HG02885 (cell line): ENCODE measurements at regions not wholly inside any gene's neighbourhood (a gene's known extent, or its start where the extent isn't known, plus 50 kb on each side); places are given as distances from the start of the nearest gene placed in this dataset.

Source experiments
- ATAC-seq: cut with Tn5 transposase; IDR thresholded peaks from one replicate; pipeline ENCODE4 v1.9.1; 2021; ENCODE audit warnings: mild to moderate bottlenecking; ENCODE audit not compliant: unreplicated experiment, poor library complexity

DNA sequence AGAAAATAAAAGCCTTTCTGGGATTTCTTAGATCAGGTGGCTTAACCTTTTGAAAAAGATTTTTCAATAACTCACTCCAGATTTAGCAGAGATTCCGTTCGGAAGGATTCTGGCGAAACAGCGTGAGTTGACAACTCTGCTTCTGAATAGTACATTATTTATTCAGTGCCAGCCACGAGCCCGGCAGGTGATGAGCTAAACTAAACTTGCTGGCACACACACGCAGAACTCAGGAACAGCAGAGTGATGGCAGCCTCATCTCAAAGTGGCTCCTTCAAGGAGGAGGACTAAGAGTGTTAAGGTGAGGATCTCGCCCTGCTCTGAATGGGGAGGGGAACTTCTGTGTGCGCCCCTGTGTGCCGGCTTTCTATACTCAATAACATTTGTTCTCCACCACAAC lies 114.3 kb downstream of the FAM43A start:
- no peak for ATAC-seq

DNA sequence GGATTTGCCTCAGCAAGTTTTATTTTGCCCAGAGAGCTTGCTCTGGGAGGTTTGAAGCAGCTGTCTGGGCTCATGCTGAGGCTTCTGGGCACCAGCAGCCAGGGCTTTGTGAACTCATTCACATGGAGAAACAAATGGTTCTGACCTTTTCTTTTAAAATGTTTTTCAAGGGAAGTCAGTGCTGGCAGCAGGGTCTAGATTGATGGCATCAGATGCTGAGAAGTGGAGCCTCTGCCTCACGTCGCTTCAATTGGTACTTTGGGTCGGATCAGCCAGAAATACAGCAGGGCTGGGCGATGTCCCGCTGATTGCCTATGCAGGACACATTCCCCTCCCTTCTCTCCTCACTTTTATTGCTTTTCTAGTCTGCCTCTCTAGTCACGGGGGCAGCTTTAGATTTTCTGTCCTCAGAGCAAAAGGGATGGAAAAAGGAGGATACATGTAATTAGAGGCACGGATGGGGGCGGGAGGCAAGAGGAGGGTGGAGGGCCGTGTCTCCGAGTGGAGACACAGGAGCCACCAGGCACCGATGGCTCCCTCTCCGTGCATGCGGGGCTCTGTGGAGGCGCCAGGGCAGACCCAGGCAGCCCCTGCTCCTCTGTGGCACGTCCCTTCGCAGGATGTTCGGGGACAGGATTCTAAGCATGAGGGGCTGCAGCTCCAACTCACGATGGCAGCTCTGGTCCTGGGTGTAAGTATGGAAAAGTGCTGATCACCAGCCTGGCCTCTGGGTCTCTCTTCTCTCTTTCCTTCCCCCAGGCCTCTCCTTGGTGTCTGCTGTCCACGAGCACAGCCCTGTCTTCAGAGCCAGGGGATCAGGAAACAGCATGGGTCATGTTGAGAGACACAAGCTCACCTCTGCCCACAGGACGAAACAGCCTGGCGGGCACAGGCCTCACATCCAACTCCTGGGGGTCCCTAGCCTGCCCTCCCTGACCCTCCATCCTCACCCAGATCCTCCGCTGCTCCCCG lies 116.1 kb downstream of the FAM43A start:
- ATAC-seq: no peak

DNA sequence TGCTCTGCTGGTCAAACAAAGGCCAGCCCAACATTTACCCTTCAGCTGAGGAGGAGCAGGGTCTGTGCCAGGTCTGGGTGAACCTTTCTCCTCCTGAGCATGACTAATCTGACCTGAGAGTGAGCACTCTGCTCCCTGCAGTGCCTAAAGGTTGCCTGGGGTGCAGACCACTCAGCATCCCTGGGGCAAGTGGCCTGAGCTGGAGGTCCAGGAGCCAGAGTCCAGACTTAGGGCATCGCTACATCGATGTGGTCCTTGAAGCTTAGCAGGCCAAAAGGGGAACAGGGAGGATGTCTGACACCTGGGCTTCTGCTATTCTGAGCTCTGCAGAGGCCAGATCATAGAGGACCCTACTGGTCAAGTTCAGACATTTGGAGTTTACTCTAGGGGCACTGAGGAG lies 119.1 kb downstream of the FAM43A start:
- no peak for ATAC-seq

DNA sequence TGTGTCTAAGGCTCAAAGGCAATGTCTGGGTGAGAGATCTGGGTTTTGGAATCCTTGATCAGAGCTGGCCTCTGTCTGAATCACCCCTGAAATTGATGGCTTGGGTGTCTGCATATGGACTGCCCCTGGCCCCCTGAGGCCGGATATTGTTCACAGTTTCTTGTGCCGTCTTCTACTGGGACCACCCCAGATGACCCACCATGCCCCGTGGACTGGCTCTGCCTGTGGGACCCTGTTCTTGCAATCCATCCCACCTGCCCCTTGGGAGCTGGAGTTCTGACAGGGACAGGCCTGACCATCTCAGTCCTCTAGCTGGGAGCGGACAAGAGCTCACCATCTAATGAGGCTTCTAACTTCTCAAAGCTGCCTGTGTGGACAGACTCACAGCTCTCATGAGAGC lies 119.9 kb downstream of the FAM43A start:
- ATAC-seq: no peak

DNA sequence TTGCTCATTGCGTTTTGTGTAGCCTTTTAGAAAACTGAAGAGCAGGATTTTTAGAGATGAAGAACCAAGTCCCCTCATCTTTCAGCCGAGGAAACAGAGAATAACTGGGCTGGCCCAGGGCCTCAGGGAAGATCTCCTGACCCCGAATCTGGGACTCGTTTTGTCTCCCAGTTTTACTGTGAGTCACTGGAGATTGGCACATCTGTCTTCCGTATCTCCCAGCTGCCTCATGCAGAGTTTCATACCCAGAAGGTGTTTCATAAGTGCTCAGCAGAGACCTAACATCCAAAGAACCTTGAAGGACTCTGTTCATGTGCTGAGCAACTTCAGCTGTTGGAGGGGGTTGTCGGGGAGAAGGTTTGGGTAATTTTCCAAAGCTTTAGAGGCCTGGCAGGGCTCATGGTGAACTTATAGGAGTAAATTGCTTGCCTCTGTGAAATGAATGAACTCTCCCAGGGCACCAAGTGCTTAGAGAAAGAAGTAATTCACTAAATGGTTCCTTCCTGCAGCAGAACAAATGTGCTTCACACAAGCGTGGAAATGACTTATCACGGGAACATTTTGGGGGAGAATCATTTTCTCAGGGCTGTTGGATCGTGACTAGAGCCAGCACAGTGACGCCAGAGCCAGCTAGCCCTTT lies 121.4 kb downstream of the FAM43A start:
- no peak for ATAC-seq

DNA sequence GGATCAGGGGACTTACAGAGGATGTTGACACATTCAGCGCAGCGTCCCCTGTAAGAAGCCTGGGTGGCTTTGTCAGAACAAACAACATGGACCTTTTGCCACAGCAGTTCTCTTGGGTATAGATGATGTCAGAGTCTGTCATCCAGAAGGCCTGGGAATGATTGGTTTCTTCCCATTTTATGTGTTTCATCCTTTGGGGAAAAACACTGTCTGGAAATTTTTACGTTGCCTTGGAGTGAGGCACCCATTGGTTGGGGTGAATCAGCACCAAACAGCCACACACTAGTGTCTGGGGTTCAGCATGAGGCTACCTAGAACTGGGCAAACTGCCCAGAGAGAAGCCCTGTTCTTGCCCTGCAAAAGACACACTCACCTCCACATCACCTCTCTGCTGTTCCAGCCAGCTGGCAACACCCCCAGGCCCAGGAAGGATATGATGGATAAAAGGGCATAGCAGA lies 123.0 kb downstream of the FAM43A start:
- no peak for ATAC-seq

DNA sequence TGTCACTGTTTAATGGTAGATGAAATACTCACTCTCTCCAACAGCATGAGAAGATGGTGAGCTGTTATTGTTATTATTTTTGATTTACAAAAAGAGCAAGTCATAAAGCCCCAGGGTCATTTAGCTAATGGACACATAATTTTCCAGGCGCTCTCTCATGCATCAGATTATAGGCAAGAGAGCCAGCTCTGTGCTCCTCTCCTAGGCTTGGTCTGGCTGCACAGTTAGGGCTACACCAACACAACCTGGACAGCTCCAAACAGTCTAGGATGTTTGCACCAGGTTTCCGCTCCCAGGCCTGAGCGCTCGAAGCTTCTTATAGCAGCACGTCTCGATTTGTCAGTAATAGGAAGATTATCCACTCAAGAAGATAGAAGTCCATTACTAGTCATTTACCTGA lies 123.7 kb downstream of the FAM43A start:
- ATAC-seq: no peak

DNA sequence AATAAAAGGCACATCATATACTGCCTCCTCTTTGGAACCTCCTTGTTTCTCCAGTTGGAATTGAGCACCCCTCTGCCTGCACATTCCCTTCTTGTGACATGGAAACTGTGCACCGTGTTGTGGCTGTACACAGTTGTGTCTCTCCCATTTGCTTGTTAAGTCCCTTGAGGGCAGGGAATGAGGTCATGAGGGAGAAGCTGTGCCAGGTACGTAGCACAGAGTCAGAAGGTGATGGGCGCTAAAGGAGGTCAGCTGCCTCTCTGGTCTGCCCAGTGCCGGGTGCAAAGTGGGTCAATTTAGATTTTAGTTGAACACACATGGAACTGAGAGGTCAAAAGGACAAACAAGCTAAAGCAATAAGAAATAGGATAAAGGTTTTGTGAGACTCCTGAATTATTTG lies 124.4 kb downstream of the FAM43A start:
- no peak for ATAC-seq

DNA sequence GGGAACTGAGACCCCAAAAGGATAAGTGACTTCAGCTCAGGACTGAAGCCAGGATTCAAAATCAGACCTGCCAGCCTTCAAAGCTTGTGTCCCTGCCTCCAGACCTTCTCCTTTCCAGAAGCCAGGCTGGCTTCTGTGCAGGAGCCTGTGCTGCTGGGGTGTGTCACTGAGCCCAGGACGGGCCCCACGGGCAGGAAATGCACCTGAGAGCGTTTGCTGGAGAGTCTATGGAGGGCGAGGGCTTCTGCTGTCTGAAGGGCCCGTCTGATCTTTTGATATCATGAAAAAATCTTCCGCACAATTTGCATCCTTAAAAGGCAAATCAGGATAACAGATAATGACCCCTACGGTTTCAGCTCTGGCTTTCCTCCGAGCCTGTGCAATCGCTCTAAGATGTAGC lies 125.4 kb downstream of the FAM43A start:
- no peak for ATAC-seq

DNA sequence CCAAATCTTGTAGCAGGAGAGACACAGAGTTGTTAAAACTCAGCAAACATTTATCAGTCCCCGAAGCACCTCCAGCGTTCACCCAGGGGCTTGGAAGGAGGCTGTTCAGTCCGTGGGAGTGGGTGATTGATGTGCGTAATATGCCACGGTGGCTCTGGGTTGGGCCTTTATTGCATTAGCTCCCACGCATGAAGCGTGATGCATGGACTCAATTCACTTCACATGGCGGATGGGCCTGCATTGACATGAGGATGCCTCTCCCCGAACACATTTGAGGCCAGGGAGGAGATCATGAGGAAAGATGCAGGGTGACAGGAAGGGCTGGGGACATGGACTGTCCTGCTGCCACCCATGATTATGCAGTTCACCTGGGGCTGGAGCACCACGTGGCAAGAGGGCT lies 126.5 kb downstream of the FAM43A start:
- no peak for ATAC-seq

DNA sequence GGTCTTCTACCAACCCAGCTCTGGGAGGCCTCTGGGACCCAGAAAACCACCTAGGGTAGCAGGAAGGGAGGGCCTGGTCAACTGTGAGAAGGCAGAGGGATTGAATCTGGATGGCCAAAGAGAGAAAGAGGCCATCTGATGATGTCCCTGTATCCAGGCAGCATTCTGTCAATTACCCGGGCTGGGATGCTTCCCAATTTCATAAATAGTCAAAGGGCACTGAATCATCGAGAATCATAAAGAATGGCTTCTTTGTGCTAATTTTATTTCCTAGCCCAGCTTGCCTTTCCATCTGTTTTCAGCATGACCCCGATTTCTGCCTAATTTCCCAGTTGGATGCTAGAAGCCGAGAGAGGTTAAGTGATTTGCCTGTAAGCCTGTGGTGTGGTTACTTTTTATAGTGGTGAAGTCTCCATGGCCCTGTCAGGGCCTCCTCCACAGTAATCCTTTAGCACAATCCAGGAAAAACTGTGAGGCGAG lies 129.2 kb downstream of the FAM43A start:
- ATAC-seq: no peak

DNA sequence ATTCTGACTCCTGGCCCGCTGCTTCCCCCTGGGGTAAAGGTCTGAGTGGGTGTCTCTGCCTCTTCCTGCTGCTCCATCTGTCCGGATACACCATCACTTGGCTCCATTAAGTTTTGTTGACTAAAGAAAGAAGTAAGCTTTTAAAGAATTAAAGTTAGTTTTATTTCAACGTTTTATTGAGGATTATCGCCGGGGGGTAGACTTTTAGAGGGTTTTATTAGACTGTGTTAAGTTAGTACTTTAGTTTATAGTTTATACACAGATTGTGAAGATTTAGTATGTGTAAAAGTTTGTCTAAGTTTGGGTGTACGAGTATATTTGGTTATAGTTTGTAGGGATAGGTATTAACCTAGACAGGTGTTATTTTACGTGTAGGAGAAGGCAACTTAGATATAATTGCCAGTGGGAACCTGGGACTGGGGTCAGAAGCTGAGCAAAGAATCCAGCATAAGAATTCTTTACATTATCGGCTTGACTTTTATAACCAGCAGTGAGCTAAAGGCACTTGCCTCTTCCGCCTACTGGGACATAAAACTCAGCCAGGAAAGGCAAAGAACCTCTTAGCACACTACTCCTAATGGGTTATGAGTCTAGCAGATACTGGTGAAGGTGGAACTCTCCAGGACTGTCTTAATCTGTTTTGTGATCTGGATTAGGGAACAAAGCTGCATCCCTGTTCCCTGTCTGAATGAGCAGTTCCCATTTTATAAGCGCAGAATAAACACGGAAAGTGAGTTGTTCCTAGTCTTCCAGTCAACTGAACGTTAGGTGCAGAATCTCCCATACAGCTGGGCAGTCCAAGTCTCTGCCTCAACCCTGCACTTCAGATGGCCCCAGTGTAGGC lies 131.3 kb downstream of the FAM43A start:
- no peak for ATAC-seq

DNA sequence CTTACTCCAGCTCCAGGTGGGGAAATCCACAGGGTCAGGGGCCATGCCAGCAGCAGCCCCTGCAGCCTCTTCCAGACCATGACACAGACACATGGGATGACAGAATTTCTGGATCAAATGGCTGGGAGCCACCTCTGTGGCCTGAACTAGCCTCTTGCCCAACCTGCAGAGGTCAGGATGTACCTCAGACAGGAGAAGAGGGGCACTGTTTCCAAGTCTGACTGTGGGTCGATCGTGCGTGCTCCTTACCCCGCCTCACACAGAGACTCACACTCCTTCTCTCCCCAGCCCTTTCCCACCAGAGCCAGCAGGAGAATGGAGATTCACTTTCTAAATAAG lies 131.9 kb downstream of the FAM43A start:
- no peak for ATAC-seq

DNA sequence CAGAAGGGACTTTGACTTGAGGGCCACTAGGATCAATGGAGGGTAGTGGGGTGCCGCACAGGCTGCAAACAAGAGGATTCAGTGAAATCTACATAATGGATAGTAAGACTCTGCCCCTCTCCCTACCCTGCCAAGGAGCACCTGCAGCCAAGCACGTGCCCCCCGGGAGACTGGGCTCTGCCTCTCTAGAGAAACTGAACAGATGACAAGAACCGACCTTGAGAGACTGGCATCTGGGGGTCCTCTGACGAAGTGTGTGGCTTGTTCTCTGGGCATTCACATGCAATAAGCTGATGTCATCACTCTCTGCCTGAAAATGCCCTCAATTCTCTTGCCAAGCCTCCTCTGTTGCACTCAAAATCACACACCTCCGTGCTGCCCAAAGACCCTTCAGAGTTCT lies 132.3 kb downstream of the FAM43A start:
- ATAC-seq: no peak

DNA sequence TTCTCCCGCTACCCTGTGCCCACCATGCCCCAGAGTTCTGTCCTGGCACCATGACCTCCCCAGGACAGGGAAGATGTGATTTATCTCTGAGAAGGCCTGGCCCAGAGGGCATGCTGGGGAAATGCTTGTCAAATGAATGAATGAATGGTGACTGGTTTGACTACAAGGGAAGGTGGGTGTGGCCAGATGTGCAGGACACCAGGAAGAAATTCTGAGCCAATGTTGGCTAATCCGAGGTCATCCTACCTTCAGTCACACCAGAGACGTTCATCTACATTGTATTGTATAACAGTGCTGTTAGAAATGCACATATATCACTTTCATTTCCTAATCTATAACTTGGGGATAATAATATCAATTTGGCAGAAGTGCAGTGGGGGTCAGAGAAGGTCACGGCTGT lies 138.4 kb downstream of the FAM43A start:
- no peak for ATAC-seq

DNA sequence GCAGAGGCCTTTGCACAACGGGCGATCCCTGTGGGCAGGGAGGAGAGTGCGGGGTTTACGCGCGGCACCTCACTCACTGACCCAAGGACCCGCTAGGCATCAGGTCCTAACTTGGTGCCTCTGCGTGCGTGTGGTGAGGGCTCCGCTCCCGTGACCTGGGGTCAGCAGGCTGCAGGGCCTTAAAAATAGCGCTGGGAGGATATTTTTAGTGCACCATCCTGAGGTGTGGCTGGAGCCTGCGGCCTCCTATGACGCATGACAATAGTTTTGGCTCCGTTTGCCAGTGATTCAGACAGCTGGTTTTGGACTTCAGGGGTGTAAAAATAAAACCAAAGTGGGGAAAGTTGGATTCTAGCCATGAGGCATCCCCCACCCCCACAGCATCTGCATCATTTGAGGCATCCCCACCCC lies 139.0 kb downstream of the FAM43A start:
- no peak for ATAC-seq

DNA sequence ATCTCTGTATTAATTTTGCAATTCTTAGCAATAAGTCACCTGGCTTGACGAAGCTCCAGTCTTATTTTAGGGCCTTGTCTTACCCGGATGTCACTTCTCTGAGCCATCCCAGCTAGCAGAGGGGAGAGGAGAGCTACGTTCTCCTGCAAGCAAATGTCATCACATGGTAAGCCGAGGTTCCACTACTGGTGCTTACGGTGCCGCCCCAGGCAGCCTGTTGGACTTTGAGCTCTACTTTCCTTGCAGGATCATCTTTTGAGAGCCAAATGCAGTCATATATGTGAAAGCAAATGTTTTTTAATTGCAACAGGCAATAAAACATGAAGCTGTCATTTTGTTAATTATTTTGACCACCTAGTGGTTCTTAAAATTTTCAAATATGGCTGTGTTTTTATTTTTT lies 140.9 kb downstream of the FAM43A start:
- no peak for ATAC-seq

DNA sequence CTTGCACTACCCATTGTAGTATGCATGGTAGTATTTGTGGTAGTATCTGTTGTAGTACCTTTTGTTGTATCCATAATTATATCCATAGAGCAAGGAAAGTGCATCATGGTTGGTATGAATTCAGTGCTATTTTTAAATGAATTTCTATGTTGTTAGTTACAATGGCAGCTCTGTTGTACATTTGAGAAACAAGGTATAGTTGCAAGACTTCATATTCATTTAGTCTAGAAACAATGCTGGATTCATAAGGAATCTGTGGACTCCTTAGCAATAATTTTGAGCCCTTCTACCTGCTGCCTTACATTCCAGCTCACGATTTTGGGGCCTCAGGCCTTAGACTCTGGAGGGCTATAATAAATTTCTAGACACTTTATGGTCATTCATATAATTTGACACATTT lies 141.8 kb downstream of the FAM43A start:
- no peak for ATAC-seq

DNA sequence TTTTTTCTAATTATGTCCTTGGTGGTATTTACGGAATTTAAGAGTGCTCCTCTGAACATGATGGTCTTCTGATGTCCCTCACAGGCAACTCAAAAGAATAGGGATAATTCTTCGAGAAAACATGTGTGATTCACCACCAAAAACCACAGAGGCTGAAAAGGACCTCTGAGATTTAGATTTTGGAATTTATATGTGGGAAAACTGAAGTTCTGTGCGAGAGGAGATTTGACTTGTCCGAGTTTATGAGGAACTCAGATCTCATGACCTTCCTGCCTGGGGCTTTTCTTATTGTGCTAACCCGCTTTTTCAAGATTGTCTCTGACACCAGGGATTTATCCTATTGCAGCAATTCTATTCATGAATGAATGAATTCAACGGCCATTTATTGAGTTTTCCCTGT lies 142.4 kb downstream of the FAM43A start:
- no peak for ATAC-seq

DNA sequence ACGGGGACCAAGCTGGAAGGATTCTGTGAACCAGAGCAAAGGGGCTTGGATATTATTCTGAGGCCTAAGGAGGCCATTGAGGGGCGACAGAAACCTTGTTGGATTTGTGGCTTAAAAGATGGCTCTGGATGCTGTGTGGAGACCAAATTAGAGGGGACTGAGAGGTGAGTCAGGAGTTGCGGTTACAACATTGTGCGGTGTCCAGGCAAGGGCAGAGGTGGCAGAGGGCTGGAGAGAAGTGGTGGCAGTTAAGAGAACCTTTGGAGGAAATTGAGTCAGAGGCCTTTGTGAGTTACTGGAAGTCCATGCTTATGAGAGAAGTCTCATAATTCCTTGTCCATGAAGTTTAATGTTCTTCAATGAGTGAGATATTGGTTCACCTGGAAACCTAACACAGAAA lies 143.2 kb downstream of the FAM43A start:
- no peak for ATAC-seq

DNA sequence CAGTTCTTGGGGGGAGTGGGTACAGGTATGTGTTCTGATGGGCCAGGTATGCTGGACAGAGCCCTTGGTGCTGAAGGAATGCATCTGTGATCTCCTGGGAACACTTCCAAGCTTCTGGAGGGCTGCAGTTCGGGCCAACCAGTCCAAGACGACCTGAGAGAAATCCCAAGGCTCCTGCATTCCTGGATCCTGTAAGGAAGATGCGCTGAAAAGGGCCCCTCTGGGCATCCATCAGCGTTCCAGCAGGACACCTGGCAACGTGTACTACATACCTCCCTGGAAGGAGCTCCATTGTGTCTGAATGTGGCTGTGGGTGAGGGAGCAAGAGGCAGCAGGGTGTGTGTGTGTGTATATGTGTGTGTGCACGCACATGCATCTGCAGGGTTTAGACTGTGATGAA lies 144.7 kb downstream of the FAM43A start:
- no peak for ATAC-seq
